ENCODE measurements at regions not wholly inside any gene's neighbourhood (a gene's known extent, or its start where the extent isn't known, plus 50 kb on each side); places are given as distances from the start of the nearest gene placed in this dataset.

- Histone ChIP-seq H3K9me3 (ENCODE audit: control insufficient read depth, insufficient read depth, low read depth, low read length) (no peaks in the 10 kb centered on the region), H3K4me1 (ENCODE audit: control insufficient read depth, insufficient read depth, low read length) (no peaks in the 10 kb centered on the region), H3K27ac (ENCODE audit: extremely low read depth, low read depth, low read length) (no peak overlapping the region), H3K36me3 (ENCODE audit: control insufficient read depth in 2 of 2, insufficient read depth in 1 of 2, low read length in 2 of 2) (no peaks in the 10 kb centered on the region), H3K4me3 (ENCODE audit: low read depth, low read length) (no peak overlapping the region)
- TF ChIP-seq ZNF223 (tag by site-specific recombination; IDR thresholded peaks at IDR 0.05), result no peak
- TF ChIP-seq ZNF24 (tag by site-specific recombination; IDR thresholded peaks at IDR 0.05), result no peak
- no peak for TF ChIP-seq ZNF514 (tag by site-specific recombination; IDR thresholded peaks at IDR 0.05)
- TF ChIP-seq MYNN (tag by site-specific recombination; IDR thresholded peaks at IDR 0.05; ENCODE audit: borderline replicate concordance), result no peak
- no peak for TF ChIP-seq ZNF114 (tag by site-specific recombination; IDR thresholded peaks at IDR 0.05)
- TF ChIP-seq ZNF19 (tag by site-specific recombination; IDR thresholded peaks at IDR 0.05; ENCODE audit: low read depth), result no peak
- no peak for TF ChIP-seq ZNF785 (tag by site-specific recombination; IDR thresholded peaks at IDR 0.05)
- TF ChIP-seq KLF16 (tag by site-specific recombination; IDR thresholded peaks at IDR 0.05), result no peak
- no peak for TF ChIP-seq ZSCAN23 (tag by site-specific recombination; IDR thresholded peaks at IDR 0.05)
- TF ChIP-seq ZNF280D (tag by site-specific recombination; IDR thresholded peaks at IDR 0.05), result no peak
- TF ChIP-seq PRDM10 (tag by site-specific recombination; IDR thresholded peaks at IDR 0.05), result no peak
- TF ChIP-seq ZNF518A (tag by site-specific recombination; conservative IDR thresholded peaks at IDR 0.05; ENCODE audit: low read depth), result no peak
- no peak for TF ChIP-seq BCL11A (tag by site-specific recombination; IDR thresholded peaks at IDR 0.05; ENCODE audit: low read depth)
- TF ChIP-seq ZNF585B (tag by site-specific recombination; IDR thresholded peaks at IDR 0.05), result no peak
- ChIA-PET POLR2A (no interaction called here), CTCF (interaction anchor here (0.7 to 1.0 kb wide), 2 partner anchors 107 to 152 kb away, joined by 3 to 4 read pairs; no protein-coding TSS in a partner anchor)
Observed at GRCh38 chr10:108095932-108096925, 931.7 kb upstream of the SORCS1 start.
